ENCODE measurements at regions not wholly inside any gene's neighbourhood (a gene's known extent, or its start where the extent isn't known, plus 50 kb on each side); places are given as distances from the start of the nearest gene placed in this dataset.
A peak's percentile ranks its signal among the peaks of the same experiment; 100 is the strongest.

- H3K4me1 Mint-ChIP-seq, result no peaks in the 10 kb centered on the region
- no peak for ATAC-seq (ENCODE audit: low read depth in 2 of 2)
- no peaks in the 10 kb centered on the region for H3K36me3 Mint-ChIP-seq
- H3K4me3 ChIP-seq (ENCODE audit: low read depth, low read length), result no peak overlapping the region
- no peak overlapping the region for H3K4me3 Mint-ChIP-seq
- H3K27ac Mint-ChIP-seq, result no peak overlapping the region
- H3K27me3 ChIP-seq (ENCODE audit: control insufficient read depth, insufficient read depth, low read length), result no peaks in the 10 kb centered on the region
- DNase-seq, result no peak
- H3K27ac ChIP-seq (ENCODE audit: insufficient read depth, low read length, poor library complexity, severe bottlenecking), result no peak overlapping the region
- no peaks in the 10 kb centered on the region for H3K36me3 ChIP-seq (ENCODE audit: control insufficient read depth, insufficient read depth, low read length)
- no peaks in the 10 kb centered on the region for H3K9me3 ChIP-seq (ENCODE audit: control insufficient read depth in 2 of 2, low read length in 2 of 2)
- peaks cover 15% of the 10 kb centered on the region for H3K27me3 Mint-ChIP-seq
- H3K4me1 ChIP-seq (ENCODE audit: control insufficient read depth, insufficient read depth, low read length, poor library complexity, severe bottlenecking), result no peaks in the 10 kb centered on the region
- H3K9me3 Mint-ChIP-seq, result peaks cover 0 to 3% (median 0%) of the 10 kb centered on the region in 7 donors
Measured at GRCh38 chr10:69692891-69693290, 62.8 kb downstream of the FAM241B start.

- peaks cover 0 to 3% (median 0%) of the 10 kb centered on the region in 7 donors for H3K9me3 Mint-ChIP-seq
- no peaks in the 10 kb centered on the region for H3K36me3 Mint-ChIP-seq
- H3K4me3 Mint-ChIP-seq, result no peak overlapping the region
- Histone ChIP-seq H3K27me3 (ENCODE audit: control insufficient read depth, insufficient read depth, low read length) (no peaks in the 10 kb centered on the region), H3K4me3 (ENCODE audit: low read depth, low read length) (no peak overlapping the region), H3K27ac (ENCODE audit: insufficient read depth, low read length, poor library complexity, severe bottlenecking) (no peak overlapping the region), H3K4me1 (ENCODE audit: control insufficient read depth, insufficient read depth, low read length, poor library complexity, severe bottlenecking) (no peaks in the 10 kb centered on the region), H3K9me3 (ENCODE audit: control insufficient read depth in 2 of 2, low read length in 2 of 2) (no peaks in the 10 kb centered on the region), H3K36me3 (ENCODE audit: control insufficient read depth, insufficient read depth, low read length) (no peaks in the 10 kb centered on the region)
- peaks cover 21% of the 10 kb centered on the region for H3K27me3 Mint-ChIP-seq
- no peaks in the 10 kb centered on the region for H3K4me1 Mint-ChIP-seq
- DNase-seq (no peak), ATAC-seq (ENCODE audit: low read depth in 2 of 2) (no peak)
- H3K27ac Mint-ChIP-seq, result no peak overlapping the region
Measured at GRCh38 chr10:69693886-69694285, 63.8 kb downstream of the FAM241B start.

GRCh38 chr10:69696073-69696731, 66.2 kb downstream of the FAM241B start:
- Mint-ChIP-seq H3K27me3 (peaks cover 28% of the 10 kb centered on the region), H3K4me3 (peak overlapping the region in 1 of 4 donors; percentile 53), H3K27ac (no peak overlapping the region), H3K9me3 (peaks cover 0 to 1% (median 0%) of the 10 kb centered on the region in 7 donors), H3K4me1 (no peaks in the 10 kb centered on the region), H3K36me3 (no peaks in the 10 kb centered on the region)
- Histone ChIP-seq H3K4me1 (ENCODE audit: control insufficient read depth, insufficient read depth, low read length, poor library complexity, severe bottlenecking) (no peaks in the 10 kb centered on the region), H3K27ac (ENCODE audit: insufficient read depth, low read length, poor library complexity, severe bottlenecking) (no peak overlapping the region), H3K4me3 (ENCODE audit: low read depth, low read length) (no peak overlapping the region), H3K27me3 (ENCODE audit: control insufficient read depth, insufficient read depth, low read length) (no peaks in the 10 kb centered on the region), H3K36me3 (ENCODE audit: control insufficient read depth, insufficient read depth, low read length) (no peaks in the 10 kb centered on the region), H3K9me3 (ENCODE audit: control insufficient read depth in 2 of 2, low read length in 2 of 2) (no peaks in the 10 kb centered on the region)
- peak in 1 of 3 donors; percentile 19 for DNase-seq
- ATAC-seq (ENCODE audit: low read depth in 2 of 2), result no peak

- Histone ChIP-seq H3K27me3 (ENCODE audit: control insufficient read depth, insufficient read depth, low read length) (no peaks in the 10 kb centered on the region), H3K9me3 (ENCODE audit: control insufficient read depth in 2 of 2, low read length in 2 of 2) (no peaks in the 10 kb centered on the region), H3K27ac (ENCODE audit: insufficient read depth, low read length, poor library complexity, severe bottlenecking) (no peak overlapping the region), H3K4me3 (ENCODE audit: low read depth, low read length) (no peak overlapping the region), H3K36me3 (ENCODE audit: control insufficient read depth, insufficient read depth, low read length) (no peaks in the 10 kb centered on the region), H3K4me1 (ENCODE audit: control insufficient read depth, insufficient read depth, low read length, poor library complexity, severe bottlenecking) (no peaks in the 10 kb centered on the region)
- ATAC-seq (ENCODE audit: low read depth in 2 of 2) (no peak), DNase-seq (no peak)
- Mint-ChIP-seq H3K27me3 (peaks cover 31% of the 10 kb centered on the region), H3K36me3 (no peaks in the 10 kb centered on the region), H3K4me1 (no peaks in the 10 kb centered on the region), H3K9me3 (peaks cover 0 to 1% (median 0%) of the 10 kb centered on the region in 7 donors), H3K27ac (no peak overlapping the region), H3K4me3 (no peak overlapping the region)
Measured at GRCh38 chr10:69697006-69697405, 67.0 kb downstream of the FAM241B start.

- peaks cover 5% of the 10 kb centered on the region for H3K36me3 Mint-ChIP-seq
Measured at GRCh38 chr10:69703256-69703655, 73.2 kb downstream of the FAM241B start.

GRCh38 chr10:69703766-69704630, 74.0 kb downstream of the FAM241B start:
- no peaks in the 10 kb centered on the region for H3K36me3 ChIP-seq (ENCODE audit: control insufficient read depth, insufficient read depth, low read length)
- H3K4me3 ChIP-seq (ENCODE audit: low read depth, low read length), result no peak overlapping the region
- Mint-ChIP-seq H3K27ac (no peak overlapping the region), H3K27me3 (peaks cover 35% of the 10 kb centered on the region), H3K4me3 (no peak overlapping the region), H3K4me1 (no peaks in the 10 kb centered on the region), H3K9me3 (peaks cover 0 to 8% (median 2%) of the 10 kb centered on the region in 7 donors), H3K36me3 (peaks cover 5% of the 10 kb centered on the region)
- H3K27me3 ChIP-seq (ENCODE audit: control insufficient read depth, insufficient read depth, low read length), result peaks cover 7% of the 10 kb centered on the region
- no peak for DNase-seq
- ATAC-seq (ENCODE audit: low read depth in 2 of 2), result no peak
- H3K4me1 ChIP-seq (ENCODE audit: control insufficient read depth, insufficient read depth, low read length, poor library complexity, severe bottlenecking), result no peaks in the 10 kb centered on the region
- H3K27ac ChIP-seq (ENCODE audit: insufficient read depth, low read length, poor library complexity, severe bottlenecking), result no peak overlapping the region
- H3K9me3 ChIP-seq (ENCODE audit: control insufficient read depth in 2 of 2, low read length in 2 of 2), result peaks cover 0 to 4% of the 10 kb centered on the region in 2 experiments

More at GRCh38 chr10:69703256-69703655, 73.2 kb downstream of the FAM241B start:
- ATAC-seq (ENCODE audit: low read depth in 2 of 2) (no peak), DNase-seq (no peak)
- no peaks in the 10 kb centered on the region for H3K4me1 ChIP-seq (ENCODE audit: control insufficient read depth, insufficient read depth, low read length, poor library complexity, severe bottlenecking)
- Mint-ChIP-seq H3K27ac (no peak overlapping the region), H3K4me3 (no peak overlapping the region), H3K9me3 (peaks cover 0 to 9% (median 2%) of the 10 kb centered on the region in 7 donors), H3K4me1 (no peaks in the 10 kb centered on the region), H3K27me3 (peaks cover 36% of the 10 kb centered on the region)
- H3K9me3 ChIP-seq (ENCODE audit: control insufficient read depth in 2 of 2, low read length in 2 of 2), result peaks cover 0 to 4% of the 10 kb centered on the region in 2 experiments
- H3K27me3 ChIP-seq (ENCODE audit: control insufficient read depth, insufficient read depth, low read length), result peaks cover 7% of the 10 kb centered on the region
- H3K4me3 ChIP-seq (ENCODE audit: low read depth, low read length), result no peak overlapping the region
- H3K36me3 ChIP-seq (ENCODE audit: control insufficient read depth, insufficient read depth, low read length), result no peaks in the 10 kb centered on the region
- H3K27ac ChIP-seq (ENCODE audit: insufficient read depth, low read length, poor library complexity, severe bottlenecking), result no peak overlapping the region

- H3K27me3 Mint-ChIP-seq, result peaks cover 14% of the 10 kb centered on the region
Measured at GRCh38 chr10:69709366-69709941, 79.4 kb downstream of the FAM241B start.

More at GRCh38 chr10:69709366-69709941, 79.4 kb downstream of the FAM241B start:
- H3K27ac Mint-ChIP-seq, result peak overlapping the region in 1 of 3 donors; percentile 72
- no peak overlapping the region for H3K4me3 Mint-ChIP-seq
- DNase-seq (no peak), ATAC-seq (ENCODE audit: low read depth in 2 of 2) (no peak)
- Histone ChIP-seq H3K4me3 (ENCODE audit: low read depth, low read length) (no peak overlapping the region), H3K4me1 (ENCODE audit: control insufficient read depth, insufficient read depth, low read length, poor library complexity, severe bottlenecking) (no peaks in the 10 kb centered on the region), H3K27me3 (ENCODE audit: control insufficient read depth, insufficient read depth, low read length) (peaks cover 5% of the 10 kb centered on the region), H3K9me3 (ENCODE audit: control insufficient read depth in 2 of 2, low read length in 2 of 2) (no peaks in the 10 kb centered on the region), H3K27ac (ENCODE audit: insufficient read depth, low read length, poor library complexity, severe bottlenecking) (no peak overlapping the region), H3K36me3 (ENCODE audit: control insufficient read depth, insufficient read depth, low read length) (no peaks in the 10 kb centered on the region)
- H3K4me1 Mint-ChIP-seq, result no peaks in the 10 kb centered on the region
- peaks cover 0 to 6% (median 0%) of the 10 kb centered on the region in 7 donors for H3K9me3 Mint-ChIP-seq
- peaks cover under 1% of the 10 kb centered on the region for H3K36me3 Mint-ChIP-seq
